Natural killer cell (primary cell): ENCODE measurements at regions not wholly inside any gene's neighbourhood (a gene's known extent, or its start where the extent isn't known, plus 50 kb on each side); places are given as distances from the start of the nearest gene placed in this dataset.

ENCODE experiments used
- ATAC-seq, 3 donors: fragments of 150-1000 bp in 2 of 3; fragments of 200-7000 bp in 1 of 3; cut with Tn5 transposase; 1 replicate in 1 of 3; 2 replicates in 2 of 3; pipeline ENCODE4 v1.10.0; 2021; ENCODE audit warnings: mild to moderate bottlenecking in 2 of 3, moderate library complexity in 2 of 3
- DNase-seq, 2 donors: peaks; one replicate each; pipeline versions ENCODE4 v3.0.0 to v3.0.0-alpha.2; 2013 to 2021; ENCODE audit warnings: mixed read lengths in 1 of 2
- H3K27ac ChIP-seq: one replicate; pipeline ENCODE4 v1.5.1; 2013; ENCODE audit warnings: mild to moderate bottlenecking, low read length
- H3K27me3 ChIP-seq: one replicate; pipeline ENCODE4 v1.6.1; 2013; ENCODE audit warnings: low read length; ENCODE audit not compliant: control insufficient read depth, insufficient read depth
- H3K36me3 ChIP-seq: one replicate; pipeline ENCODE4 v1.6.1; 2013; ENCODE audit warnings: low read length; ENCODE audit not compliant: control insufficient read depth, insufficient read depth
- H3K4me1 ChIP-seq: one replicate; pipeline ENCODE4 v1.6.1; 2013; ENCODE audit warnings: low read length; ENCODE audit not compliant: control insufficient read depth, insufficient read depth
- H3K4me3 ChIP-seq: one replicate; pipeline ENCODE4 v1.5.1; 2013; ENCODE audit warnings: low read length
- H3K9me3 ChIP-seq: one replicate; pipeline ENCODE4 v1.6.1; 2013; ENCODE audit warnings: low read length; ENCODE audit not compliant: control insufficient read depth, insufficient read depth
- H3K27ac Mint-ChIP-seq, 2 donors: one replicate each; pipeline ENCODE4 v1.8.0; 2022; ENCODE audit warnings: mild to moderate bottlenecking in 2 of 2, mixed read lengths in 2 of 2, moderate library complexity in 1 of 2
- H3K27me3 Mint-ChIP-seq, 2 donors: one replicate each; pipeline ENCODE4 v1.8.0; 2022; ENCODE audit warnings: low read depth in 2 of 2, mixed read lengths in 2 of 2
- H3K36me3 Mint-ChIP-seq: one replicate; pipeline ENCODE4 v1.8.0; 2022; ENCODE audit warnings: mixed read lengths
- H3K4me1 Mint-ChIP-seq, 2 donors: one replicate each; pipeline ENCODE4 v1.8.0; 2022; ENCODE audit warnings: mixed read lengths in 2 of 2
- H3K4me3 Mint-ChIP-seq: one replicate; pipeline ENCODE4 v1.8.0; 2022; ENCODE audit warnings: mild to moderate bottlenecking, moderate library complexity, mixed read lengths
- H3K9me3 Mint-ChIP-seq, 2 donors: one replicate each; pipeline ENCODE4 v1.8.0; 2022; ENCODE audit warnings: mixed read lengths in 2 of 2
- CTCF ChIP-seq: fragments of 200-600 bp; IDR thresholded peaks from one replicate; pipeline ENCODE4 v1.8.0; 2022; ENCODE audit warnings: antibody characterized with exemption
- WGBS: methylation state at CpG from one replicate; pipeline ENCODE4 v1.1.7; 2013; ENCODE audit warnings: missing lambda C conversion rate; ENCODE audit not compliant: insufficient coverage; 5-methylcytosine and 5-hydroxymethylcytosine counted together
- intact Hi-C: fragments of 100-400 bp; cut with micrococcal nuclease; formaldehyde crosslinking; loops from one replicate; pipeline ENCODE4 v1.14.2; 2022

DNA sequence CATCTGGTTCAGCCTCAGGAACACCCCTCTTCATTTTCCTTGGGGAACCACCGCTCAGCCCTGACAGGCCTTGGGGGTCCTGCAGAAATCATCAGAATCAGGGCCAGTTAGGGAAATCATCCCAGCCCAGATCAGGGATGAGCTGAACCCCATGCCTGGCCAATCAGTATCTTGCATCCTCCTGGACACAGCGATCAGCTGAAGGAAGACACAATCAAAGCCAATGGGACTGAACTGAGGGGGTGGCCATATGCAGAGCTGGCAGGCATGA is 395.4 kb downstream of the MATN1 start:
- no peak for TF ChIP-seq CTCF
- H3K4me3 ChIP-seq = no peak overlapping the region
- no peaks in the 10 kb centered on the region for H3K9me3 Mint-ChIP-seq
- ATAC-seq (no peak), DNase-seq (no peak)
- no peaks in the 10 kb centered on the region for H3K4me1 ChIP-seq
- no peaks in the 10 kb centered on the region for H3K9me3 ChIP-seq
- 93% methylated on average over 2 of the region's 2 CpGs for WGBS
- H3K27me3 ChIP-seq = no peaks in the 10 kb centered on the region
- H3K4me3 Mint-ChIP-seq = no peak overlapping the region
- H3K36me3 ChIP-seq = no peaks in the 10 kb centered on the region
- no peak overlapping the region for H3K27ac ChIP-seq
- no peaks in the 10 kb centered on the region for H3K4me1 Mint-ChIP-seq
- intact Hi-C loops = no loop called here
- H3K27ac Mint-ChIP-seq = no peak overlapping the region
- no peaks in the 10 kb centered on the region for H3K36me3 Mint-ChIP-seq
- peaks cover 0 to 2% of the 10 kb centered on the region in 2 donors for H3K27me3 Mint-ChIP-seq

- no peaks in the 10 kb centered on the region for H3K9me3 ChIP-seq
- H3K36me3 ChIP-seq = no peaks in the 10 kb centered on the region
- intact Hi-C loops = no loop called here
- Mint-ChIP-seq H3K4me1 (no peaks in the 10 kb centered on the region), H3K27me3 (peaks cover 0 to 2% of the 10 kb centered on the region in 2 donors), H3K4me3 (no peak overlapping the region), H3K9me3 (no peaks in the 10 kb centered on the region), H3K27ac (no peak overlapping the region), H3K36me3 (no peaks in the 10 kb centered on the region)
- no peak overlapping the region for H3K27ac ChIP-seq
- H3K27me3 ChIP-seq = no peaks in the 10 kb centered on the region
- H3K4me1 ChIP-seq = no peaks in the 10 kb centered on the region
- no peak overlapping the region for H3K4me3 ChIP-seq
- DNase-seq (no peak), ATAC-seq (no peak)
- 68% methylated on average over 13 of the region's 13 CpGs for WGBS
- TF ChIP-seq CTCF = no peak
Measured at GRCh38 chr1:30327370-30328099, 395.9 kb downstream of the MATN1 start.

GRCh38 chr1:30325999-30326398 is 397.4 kb downstream of the MATN1 start:
- Histone ChIP-seq H3K9me3 (no peaks in the 10 kb centered on the region), H3K36me3 (no peaks in the 10 kb centered on the region), H3K27me3 (no peaks in the 10 kb centered on the region), H3K4me1 (no peaks in the 10 kb centered on the region), H3K4me3 (no peak overlapping the region), H3K27ac (no peak overlapping the region)
- Mint-ChIP-seq H3K27me3 (no peaks in the 10 kb centered on the region), H3K4me1 (no peaks in the 10 kb centered on the region), H3K27ac (no peak overlapping the region), H3K4me3 (no peak overlapping the region), H3K36me3 (no peaks in the 10 kb centered on the region), H3K9me3 (no peaks in the 10 kb centered on the region)
- ATAC-seq (no peak), DNase-seq (peak in 1 of 2 donors; percentile 4)
- WGBS = 75% methylated on average over 6 of the region's 6 CpGs
- no peak for TF ChIP-seq CTCF
- intact Hi-C loops = no loop called here
